Kidney (tissue), 13 donors: ENCODE measurements at regions not wholly inside any gene's neighbourhood (a gene's known extent, or its start where the extent isn't known, plus 50 kb on each side); places are given as distances from the start of the nearest gene placed in this dataset.

Source experiments
- DNase-seq, 5 donors: peaks; one replicate each; pipeline ENCODE4 v3.0.0-alpha.2; 2013 to 2020
- FAIRE-seq: peaks from 2 replicates; lab custom pipeline; 2012; peaks lifted over from hg19 to GRCh38; lab: Jason Lieb, UNC
- H3K27ac ChIP-seq, 2 donors: one replicate each; pipeline ENCODE4 v1.7.0; 2013; ENCODE audit warnings: low read depth in 2 of 2, low read length in 2 of 2, inconsistent platforms in 1 of 2
- H3K27me3 ChIP-seq: one replicate; pipeline ENCODE4 v1.7.1; 2013; ENCODE audit warnings: low read length, inconsistent platforms; ENCODE audit not compliant: control insufficient read depth, insufficient read depth
- H3K36me3 ChIP-seq, 3 donors: one replicate each; pipeline versions ENCODE4 v1.7.0 to v1.7.1; 2013; ENCODE audit warnings: low read length in 3 of 3, control low read depth in 1 of 3, inconsistent platforms in 1 of 3; ENCODE audit not compliant: insufficient read depth in 3 of 3, control insufficient read depth in 2 of 3
- H3K4me1 ChIP-seq, 3 donors: one replicate each; pipeline versions ENCODE4 v1.7.0 to v1.7.1; 2013; ENCODE audit warnings: low read length in 3 of 3, inconsistent platforms in 1 of 3, low read depth in 1 of 3; ENCODE audit not compliant: control insufficient read depth in 2 of 3, insufficient read depth in 2 of 3
- H3K4me3 ChIP-seq, 3 donors: one replicate each; pipeline versions ENCODE4 v1.7.0 to v1.8.1; 2013; ENCODE audit warnings: low read length in 3 of 3, control low read depth in 1 of 3, inconsistent platforms in 1 of 3
- H3K9ac ChIP-seq, 3 donors: one replicate each; pipeline versions ENCODE4 v1.7.0 to v1.7.1; 2013; ENCODE audit warnings: low read length in 3 of 3, control low read depth in 1 of 3, inconsistent platforms in 1 of 3
- H3K9me3 ChIP-seq, 3 donors: one replicate each; pipeline versions ENCODE4 v1.7.0 to v1.7.1; 2013; ENCODE audit warnings: low read length in 3 of 3, control low read depth in 1 of 3, inconsistent platforms in 1 of 3; ENCODE audit not compliant: control insufficient read depth in 2 of 3, insufficient read depth in 1 of 3
- intact Hi-C: fragments of 100-400 bp; cut with DNase I; formaldehyde crosslinking; loops from one replicate; pipeline ENCODE4 v1.11.1; 2022
- TF ChIP-seq, protein P1 (sequence below): IDR thresholded peaks from 3 replicates; pipeline ENCODE4 v1.5.1; 2012; ENCODE audit warnings: mild to moderate bottlenecking, moderate library complexity, borderline replicate concordance; ENCODE audit not compliant: insufficient read depth; ENCODE audit errors: extremely low read depth
- donor health status: control.
- donor health status: control.
- donor health status: control.
- donor health status: control.
- donor health status: control.
- donor health status: DM: yes; HTN: yes; CAD: no.
- donor health status: Normal renal cell carcinoma (clear cell type).

DNA sequence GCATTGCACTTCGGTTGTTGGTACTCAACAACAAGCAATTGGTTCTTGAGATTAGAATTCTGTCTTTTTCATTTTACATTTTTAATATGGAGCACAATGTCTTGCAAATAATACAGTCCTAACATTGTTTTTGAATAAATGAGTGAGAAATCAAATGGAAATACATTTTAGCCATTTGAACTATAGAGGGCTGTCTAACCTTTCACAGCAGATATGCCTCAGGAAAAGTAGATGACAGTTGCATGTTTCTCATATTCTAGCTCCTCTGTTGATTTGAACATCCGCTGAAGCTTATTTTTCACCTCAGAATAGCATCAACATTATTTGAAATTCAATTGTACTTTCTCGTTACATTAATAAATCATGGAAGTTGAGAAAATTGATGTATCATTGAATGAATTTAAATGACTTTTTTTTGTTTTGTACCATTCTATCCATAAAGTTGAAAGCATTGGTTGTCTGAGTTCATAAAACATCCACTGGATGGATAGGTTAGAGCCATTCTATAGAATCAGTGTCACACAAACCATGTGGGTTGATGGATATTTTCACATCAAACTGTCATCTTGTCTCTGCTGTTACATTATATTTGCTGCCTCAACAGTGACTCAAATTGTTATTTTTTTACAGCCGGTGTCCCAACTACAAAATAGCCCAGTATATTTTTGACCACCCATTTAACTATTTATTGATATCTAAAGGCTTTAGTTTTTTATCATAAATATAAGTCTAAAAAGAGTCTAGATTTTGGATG lies 928.3 kb downstream of the NSUN3 start:
- Histone ChIP-seq H3K27ac (no peak overlapping the region), H3K4me1 (no peaks in the 10 kb centered on the region), H3K9ac (no peak overlapping the region), H3K9me3 (no peaks in the 10 kb centered on the region), H3K27me3 (no peaks in the 10 kb centered on the region), H3K4me3 (no peak overlapping the region), H3K36me3 (no peaks in the 10 kb centered on the region)
- intact Hi-C loops: no loop called here
- no peak for DNase-seq
- TF ChIP-seq, protein P1, sequence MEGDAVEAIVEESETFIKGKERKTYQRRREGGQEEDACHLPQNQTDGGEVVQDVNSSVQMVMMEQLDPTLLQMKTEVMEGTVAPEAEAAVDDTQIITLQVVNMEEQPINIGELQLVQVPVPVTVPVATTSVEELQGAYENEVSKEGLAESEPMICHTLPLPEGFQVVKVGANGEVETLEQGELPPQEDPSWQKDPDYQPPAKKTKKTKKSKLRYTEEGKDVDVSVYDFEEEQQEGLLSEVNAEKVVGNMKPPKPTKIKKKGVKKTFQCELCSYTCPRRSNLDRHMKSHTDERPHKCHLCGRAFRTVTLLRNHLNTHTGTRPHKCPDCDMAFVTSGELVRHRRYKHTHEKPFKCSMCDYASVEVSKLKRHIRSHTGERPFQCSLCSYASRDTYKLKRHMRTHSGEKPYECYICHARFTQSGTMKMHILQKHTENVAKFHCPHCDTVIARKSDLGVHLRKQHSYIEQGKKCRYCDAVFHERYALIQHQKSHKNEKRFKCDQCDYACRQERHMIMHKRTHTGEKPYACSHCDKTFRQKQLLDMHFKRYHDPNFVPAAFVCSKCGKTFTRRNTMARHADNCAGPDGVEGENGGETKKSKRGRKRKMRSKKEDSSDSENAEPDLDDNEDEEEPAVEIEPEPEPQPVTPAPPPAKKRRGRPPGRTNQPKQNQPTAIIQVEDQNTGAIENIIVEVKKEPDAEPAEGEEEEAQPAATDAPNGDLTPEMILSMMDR: no peak
- no peak for FAIRE-seq

DNA sequence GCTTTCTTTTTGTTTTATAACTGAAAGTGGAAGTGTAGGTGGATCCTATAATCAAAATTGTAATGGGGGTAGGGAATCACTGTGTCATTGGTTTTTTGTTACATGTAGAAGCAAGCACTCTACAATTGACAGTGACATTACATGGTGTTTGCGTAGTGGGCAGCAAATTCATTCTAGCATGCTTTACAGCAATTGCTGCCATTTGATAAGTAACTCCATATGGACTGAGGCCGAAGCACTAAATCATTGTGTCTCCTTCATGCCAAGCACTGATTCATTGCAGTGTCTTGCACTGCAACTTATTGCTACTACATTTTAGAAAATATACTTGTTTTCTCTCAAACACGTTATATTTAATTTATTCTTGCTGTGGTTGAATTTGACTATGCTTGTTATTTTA lies 933.9 kb downstream of the NSUN3 start:
- H3K36me3 ChIP-seq: no peaks in the 10 kb centered on the region
- no peak overlapping the region for H3K27ac ChIP-seq
- DNase-seq: peak in 2 of 5 donors; percentile 34 to 45
- intact Hi-C loops: no loop called here
- TF ChIP-seq, protein P1: no peak
- no peak for FAIRE-seq
- H3K9me3 ChIP-seq: no peaks in the 10 kb centered on the region
- H3K27me3 ChIP-seq: no peaks in the 10 kb centered on the region
- no peaks in the 10 kb centered on the region for H3K4me1 ChIP-seq
- no peak overlapping the region for H3K9ac ChIP-seq
- no peak overlapping the region for H3K4me3 ChIP-seq

DNA sequence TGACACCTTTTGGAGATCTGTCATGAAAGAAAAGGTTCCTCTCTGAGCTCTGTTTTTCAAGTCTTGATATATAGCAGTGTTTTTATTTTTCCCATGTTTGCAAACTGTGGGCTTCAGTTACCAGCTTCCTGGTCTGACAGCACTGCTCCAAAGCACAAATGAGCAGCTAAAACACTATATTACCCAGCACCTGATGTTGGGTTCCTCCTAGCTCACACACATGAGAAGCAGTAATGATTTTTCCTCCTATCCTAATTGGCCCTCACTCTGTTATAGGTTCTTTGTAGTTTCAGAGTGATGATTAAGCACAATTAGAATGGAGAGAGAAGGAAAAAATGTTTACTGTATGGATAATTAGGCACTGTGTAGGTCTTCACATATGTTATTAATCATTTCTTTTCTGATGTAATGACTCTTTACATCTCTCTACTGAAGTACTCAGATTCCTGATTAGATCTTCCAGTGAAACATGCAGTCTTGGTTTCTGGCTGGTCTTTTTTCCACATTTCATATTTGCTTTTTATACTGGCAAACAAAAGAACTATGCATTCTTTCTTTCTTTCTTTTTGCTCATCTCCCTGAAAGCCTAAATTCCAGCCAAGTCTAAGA lies 939.7 kb downstream of the NSUN3 start:
- Histone ChIP-seq H3K9ac (no peak overlapping the region), H3K4me1 (no peaks in the 10 kb centered on the region), H3K9me3 (no peaks in the 10 kb centered on the region), H3K4me3 (no peak overlapping the region), H3K27me3 (no peaks in the 10 kb centered on the region), H3K36me3 (no peaks in the 10 kb centered on the region), H3K27ac (no peak overlapping the region)
- FAIRE-seq (no peak), DNase-seq (peak in 1 of 5 donors; percentile 16)
- TF ChIP-seq, protein P1: no peak
- intact Hi-C loops: no loop called here
